ENCODE measurements at regions not wholly inside any gene's neighbourhood (a gene's known extent, or its start where the extent isn't known, plus 50 kb on each side); places are given as distances from the start of the nearest gene placed in this dataset.

DNA sequence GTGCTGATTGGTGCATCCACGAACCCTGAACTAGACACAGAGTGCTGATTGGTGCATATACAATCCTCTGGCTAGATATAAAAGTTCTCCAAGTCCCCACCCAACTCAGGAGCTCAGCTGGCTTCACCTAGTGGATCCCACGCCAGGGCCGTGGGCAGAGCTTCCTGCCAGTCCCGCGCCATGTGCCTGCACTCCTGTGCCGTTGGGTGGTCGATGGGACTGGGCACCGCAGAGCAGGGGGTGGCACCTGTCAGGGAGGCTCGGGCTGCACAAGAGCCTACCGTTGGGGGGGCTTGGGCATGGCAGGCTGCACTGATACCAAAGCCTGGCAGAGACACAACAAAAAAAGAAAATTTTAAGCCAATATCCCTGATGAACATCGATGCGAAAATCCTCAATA is 185.4 kb upstream of the ASCC3 start:
- TF ChIP-seq CTCF (IDR thresholded peaks at IDR 0.05; ENCODE audit: insufficient read depth, low read length, poor library complexity, severe bottlenecking), result no peak
- no peak for DNase-seq (ENCODE audit: low read depth)
- Histone ChIP-seq H3K4me3 (ENCODE audit: low read depth, low read length) (no peak overlapping the region), H3K36me3 (ENCODE audit: control insufficient read depth, insufficient read depth, low read length) (no peaks in the 10 kb centered on the region), H3K27me3 (ENCODE audit: control insufficient read depth, insufficient read depth, low read length) (no peaks in the 10 kb centered on the region)

DNA sequence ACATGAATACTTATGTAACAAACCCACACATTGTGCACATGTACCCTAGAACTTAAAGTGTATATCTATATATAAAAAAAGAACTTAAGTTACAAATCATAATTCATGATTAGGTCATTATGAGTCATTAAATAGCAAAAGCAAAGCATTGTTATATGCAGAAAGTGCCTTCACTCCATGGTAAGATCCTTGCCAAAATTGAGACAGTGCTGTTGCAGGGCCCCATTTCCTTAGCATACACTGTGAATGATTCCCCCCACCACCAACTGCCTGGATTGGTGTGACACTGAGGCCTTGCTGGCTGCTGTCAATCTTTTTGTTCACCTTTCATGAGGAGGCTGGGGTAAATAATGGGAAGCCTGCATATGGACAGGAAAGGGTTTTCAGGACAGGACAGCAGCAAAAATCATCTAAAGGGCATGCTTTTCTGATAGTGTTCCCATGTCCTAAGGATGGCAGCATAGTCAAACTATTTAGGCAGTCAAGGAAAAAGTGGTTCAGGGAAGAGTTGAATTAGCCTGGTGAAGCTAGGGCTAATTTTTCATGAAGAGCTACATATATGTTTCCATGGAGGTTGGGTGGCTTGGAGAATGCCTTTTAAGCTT is 188.2 kb upstream of the ASCC3 start:
- Histone ChIP-seq H3K36me3 (ENCODE audit: control insufficient read depth, insufficient read depth, low read length) (no peaks in the 10 kb centered on the region), H3K4me3 (ENCODE audit: low read depth, low read length) (no peak overlapping the region)
- no peak for TF ChIP-seq CTCF (IDR thresholded peaks at IDR 0.05; ENCODE audit: insufficient read depth, low read length, poor library complexity, severe bottlenecking)

DNA sequence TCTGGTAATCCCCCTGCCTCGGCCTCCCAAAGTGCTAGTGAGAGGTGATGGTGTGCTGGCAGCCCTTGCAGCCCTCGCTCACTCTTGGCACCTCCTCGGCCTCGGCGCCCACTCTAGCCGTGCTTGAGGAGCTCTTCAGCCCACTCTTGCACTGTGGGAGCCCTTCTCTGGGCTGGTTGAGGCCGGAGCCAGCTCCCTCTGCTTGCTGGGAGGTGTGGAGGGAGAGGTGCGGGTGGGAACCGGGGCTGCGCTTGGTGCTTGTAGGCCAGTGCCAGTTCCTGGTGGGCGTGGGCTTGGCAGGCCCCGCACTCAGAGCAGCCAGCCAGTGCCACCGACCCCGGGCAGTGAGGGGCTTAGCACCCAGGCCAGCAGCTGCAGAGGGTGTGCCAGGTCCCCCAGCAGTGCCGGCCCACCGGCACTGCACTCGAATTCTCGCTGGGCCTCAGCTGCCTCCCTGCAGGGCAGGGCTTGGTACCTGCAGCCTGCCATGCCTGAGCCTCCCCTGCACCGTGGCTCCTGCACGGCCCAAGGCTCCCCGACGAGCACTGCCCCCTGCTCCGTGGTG is 189.0 kb upstream of the ASCC3 start:
- no peaks in the 10 kb centered on the region for H3K27me3 ChIP-seq (ENCODE audit: control insufficient read depth, insufficient read depth, low read length)
- DNase-seq (ENCODE audit: low read depth), result no peak
- no peak overlapping the region for H3K4me3 ChIP-seq (ENCODE audit: low read depth, low read length)
- no peaks in the 10 kb centered on the region for H3K36me3 ChIP-seq (ENCODE audit: control insufficient read depth, insufficient read depth, low read length)
- no peak for TF ChIP-seq CTCF (IDR thresholded peaks at IDR 0.05; ENCODE audit: insufficient read depth, low read length, poor library complexity, severe bottlenecking)

More for the DNA sequence above, 188.2 kb upstream of the ASCC3 start:
- no peak for DNase-seq (ENCODE audit: low read depth)
- H3K27me3 ChIP-seq (ENCODE audit: control insufficient read depth, insufficient read depth, low read length), result no peaks in the 10 kb centered on the region

- DNase-seq (ENCODE audit: low read depth), result no peak
- no peak for TF ChIP-seq CTCF (IDR thresholded peaks at IDR 0.05; ENCODE audit: insufficient read depth, low read length, poor library complexity, severe bottlenecking)
- Histone ChIP-seq H3K4me3 (ENCODE audit: low read depth, low read length) (no peak overlapping the region), H3K27me3 (ENCODE audit: control insufficient read depth, insufficient read depth, low read length) (no peaks in the 10 kb centered on the region), H3K36me3 (ENCODE audit: control insufficient read depth, insufficient read depth, low read length) (no peaks in the 10 kb centered on the region)
These were observed 196.2 kb upstream of the ASCC3 start for GRCh38 chr6:101077344-101077743.

DNA sequence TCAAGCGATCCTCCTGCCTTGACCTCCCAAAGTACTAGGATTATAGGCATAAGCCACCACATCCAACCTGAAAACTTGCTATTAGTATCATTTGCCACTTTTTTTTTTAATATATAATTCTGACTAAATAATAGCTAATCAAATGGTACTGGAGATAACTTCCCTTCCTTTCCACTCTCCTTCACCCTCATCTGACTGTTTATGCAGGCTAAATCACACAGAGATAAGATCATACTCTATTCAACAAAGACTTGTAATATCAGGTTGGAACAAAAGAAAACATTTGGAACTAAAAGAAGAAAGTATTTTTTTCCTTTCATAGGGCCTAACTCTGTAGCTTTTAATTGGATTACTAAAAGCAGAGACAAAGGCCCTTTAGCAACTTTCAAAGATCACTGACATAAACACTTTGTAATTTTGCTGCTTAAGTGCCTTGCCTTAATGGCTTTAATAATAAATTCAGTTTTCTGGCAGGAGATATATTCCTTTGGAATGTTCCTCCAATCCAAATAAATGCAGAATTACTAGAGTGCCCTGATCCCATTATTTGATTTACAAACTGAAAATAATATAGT is 198.7 kb upstream of the ASCC3 start:
- TF ChIP-seq CTCF (IDR thresholded peaks at IDR 0.05; ENCODE audit: insufficient read depth, low read length, poor library complexity, severe bottlenecking), result no peak

DNA sequence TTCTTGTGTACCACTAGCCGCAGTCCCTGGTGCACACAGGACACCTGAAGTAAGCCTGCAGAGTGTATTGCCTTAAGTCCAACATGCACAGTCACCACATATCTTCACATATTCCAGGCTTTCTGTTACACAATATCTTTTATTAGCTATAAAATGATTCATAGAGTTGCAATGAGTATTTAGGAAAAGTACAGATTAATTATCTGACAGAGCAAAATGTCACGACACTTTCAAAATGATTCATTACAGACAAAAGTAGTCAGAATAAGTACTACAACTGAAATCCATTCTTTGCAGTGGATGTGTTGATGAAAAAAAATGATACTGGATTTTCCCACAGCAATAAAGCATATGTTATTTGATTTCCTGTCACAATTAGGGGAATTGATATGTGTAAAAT is 199.5 kb upstream of the ASCC3 start:
- TF ChIP-seq CTCF (IDR thresholded peaks at IDR 0.05; ENCODE audit: insufficient read depth, low read length, poor library complexity, severe bottlenecking), result no peak
- DNase-seq (ENCODE audit: low read depth), result no peak
- Histone ChIP-seq H3K27me3 (ENCODE audit: control insufficient read depth, insufficient read depth, low read length) (no peaks in the 10 kb centered on the region), H3K36me3 (ENCODE audit: control insufficient read depth, insufficient read depth, low read length) (no peaks in the 10 kb centered on the region), H3K4me3 (ENCODE audit: low read depth, low read length) (no peak overlapping the region)

More for the DNA sequence above, 198.7 kb upstream of the ASCC3 start:
- no peaks in the 10 kb centered on the region for H3K27me3 ChIP-seq (ENCODE audit: control insufficient read depth, insufficient read depth, low read length)
- DNase-seq (ENCODE audit: low read depth), result no peak
- no peaks in the 10 kb centered on the region for H3K36me3 ChIP-seq (ENCODE audit: control insufficient read depth, insufficient read depth, low read length)
- H3K4me3 ChIP-seq (ENCODE audit: low read depth, low read length), result no peak overlapping the region

All from kidney epithelial cell (primary cell).